HCT116 (cell line): ENCODE measurements at regions not wholly inside any gene's neighbourhood (a gene's known extent, or its start where the extent isn't known, plus 50 kb on each side); places are given as distances from the start of the nearest gene placed in this dataset.

Source experiments
- CTCF ChIP-seq, 3 experiments: fragments of 200-600 bp in 1 of 3; sonication (generic) in 1 of 3; IDR thresholded peaks in 2 of 3; conservative IDR thresholded peaks in 1 of 3; 2 replicates each; pipeline ENCODE4 v1.5.1; 2012 to 2017; ENCODE audit warnings: low read depth in 2 of 3, low read length in 2 of 3, antibody characterized with exemption in 1 of 3, borderline replicate concordance in 1 of 3, control low read depth in 1 of 3, mild to moderate bottlenecking in 1 of 3, mixed read lengths in 1 of 3, mixed run types in 1 of 3, moderate library complexity in 1 of 3; ENCODE audit not compliant: insufficient read depth in 1 of 3
- EGR1 ChIP-seq: IDR thresholded peaks from 2 replicates; pipeline ENCODE4 v1.6.1; 2012; ENCODE audit warnings: low read depth
- EZH2 ChIP-seq: fragments of 200-600 bp; sonication (generic); IDR thresholded peaks from 2 replicates; pipeline ENCODE4 v1.6.1; 2017; ENCODE audit warnings: antibody characterized with exemption, mixed run types
- POLR2A ChIP-seq: IDR thresholded peaks from 2 replicates; pipeline ENCODE4 v1.7.0; 2011; ENCODE audit warnings: borderline replicate concordance; ENCODE audit not compliant: insufficient read depth, insufficient read length; ENCODE audit errors: extremely low read depth
- REST ChIP-seq: IDR thresholded peaks from 2 replicates; pipeline ENCODE4 v1.6.1; 2012; ENCODE audit warnings: low read depth
- TCF7L2 ChIP-seq: IDR thresholded peaks from 2 replicates; pipeline ENCODE4 v1.7.0; 2011; ENCODE audit warnings: borderline replicate concordance, inconsistent platforms; ENCODE audit not compliant: insufficient read depth, insufficient read length; ENCODE audit errors: extremely low read depth
- YY1 ChIP-seq: IDR thresholded peaks from 2 replicates; pipeline ENCODE4 v1.6.1; 2011; ENCODE audit warnings: low read length, low read depth, moderate library complexity, mild to moderate bottlenecking; ENCODE audit not compliant: insufficient replicate concordance; ENCODE audit errors: extremely low read depth

GRCh38 chr7:113764401-113765035 is 154.3 kb downstream of the PPP1R3A start:
- TF ChIP-seq YY1 (no peak), REST (no peak), CTCF (IDR thresholded peaks at IDR 0.05 in 2 of 3, conservative IDR thresholded peaks at IDR 0.05 in 1 of 3; ENCODE audit: borderline replicate concordance in 1 of 3, insufficient read depth in 1 of 3, low read depth in 2 of 3, low read length in 2 of 3) (no peak), POLR2A (no peak), TCF7L2 (no peak), EGR1 (no peak), EZH2 (no peak)
